Glutamatergic neuron (in vitro differentiated cells): ENCODE measurements at regions not wholly inside any gene's neighbourhood (a gene's known extent, or its start where the extent isn't known, plus 50 kb on each side); places are given as distances from the start of the nearest gene placed in this dataset.

ENCODE experiments used
- DNase-seq: peaks from one replicate; pipeline ENCODE4 v3.0.0; 2022
- H3K27ac Mint-ChIP-seq: one replicate; pipeline ENCODE4 v1.8.0; 2020; ENCODE audit warnings: mild to moderate bottlenecking, mixed read lengths, inconsistent platforms; ENCODE audit not compliant: unreplicated experiment
- H3K27me3 Mint-ChIP-seq: one replicate; pipeline ENCODE4 v1.8.0; 2020; ENCODE audit warnings: mild to moderate bottlenecking, moderate library complexity, mixed read lengths, inconsistent platforms; ENCODE audit not compliant: unreplicated experiment
- H3K36me3 Mint-ChIP-seq: one replicate; pipeline ENCODE4 v1.8.0; 2020; ENCODE audit warnings: mild to moderate bottlenecking, mixed read lengths, inconsistent platforms; ENCODE audit not compliant: unreplicated experiment
- H3K4me1 Mint-ChIP-seq: one replicate; pipeline ENCODE4 v1.8.0; 2020; ENCODE audit warnings: mild to moderate bottlenecking, low read depth, mixed read lengths, inconsistent platforms; ENCODE audit not compliant: unreplicated experiment
- H3K4me3 Mint-ChIP-seq: one replicate; pipeline ENCODE4 v1.8.0; 2020; ENCODE audit warnings: mild to moderate bottlenecking, mixed read lengths, inconsistent platforms; ENCODE audit not compliant: unreplicated experiment
- H3K9me3 Mint-ChIP-seq: one replicate; pipeline ENCODE4 v1.8.0; 2020; ENCODE audit warnings: mild to moderate bottlenecking, moderate library complexity, mixed read lengths, inconsistent platforms; ENCODE audit not compliant: unreplicated experiment
- TF ChIP-seq, protein P1 (sequence below): fragments of 200-600 bp; sonication (generic); IDR thresholded peaks from one replicate; pipeline ENCODE4 v1.5.0; 2021; ENCODE audit not compliant: partially characterized antibody, unreplicated experiment

DNA sequence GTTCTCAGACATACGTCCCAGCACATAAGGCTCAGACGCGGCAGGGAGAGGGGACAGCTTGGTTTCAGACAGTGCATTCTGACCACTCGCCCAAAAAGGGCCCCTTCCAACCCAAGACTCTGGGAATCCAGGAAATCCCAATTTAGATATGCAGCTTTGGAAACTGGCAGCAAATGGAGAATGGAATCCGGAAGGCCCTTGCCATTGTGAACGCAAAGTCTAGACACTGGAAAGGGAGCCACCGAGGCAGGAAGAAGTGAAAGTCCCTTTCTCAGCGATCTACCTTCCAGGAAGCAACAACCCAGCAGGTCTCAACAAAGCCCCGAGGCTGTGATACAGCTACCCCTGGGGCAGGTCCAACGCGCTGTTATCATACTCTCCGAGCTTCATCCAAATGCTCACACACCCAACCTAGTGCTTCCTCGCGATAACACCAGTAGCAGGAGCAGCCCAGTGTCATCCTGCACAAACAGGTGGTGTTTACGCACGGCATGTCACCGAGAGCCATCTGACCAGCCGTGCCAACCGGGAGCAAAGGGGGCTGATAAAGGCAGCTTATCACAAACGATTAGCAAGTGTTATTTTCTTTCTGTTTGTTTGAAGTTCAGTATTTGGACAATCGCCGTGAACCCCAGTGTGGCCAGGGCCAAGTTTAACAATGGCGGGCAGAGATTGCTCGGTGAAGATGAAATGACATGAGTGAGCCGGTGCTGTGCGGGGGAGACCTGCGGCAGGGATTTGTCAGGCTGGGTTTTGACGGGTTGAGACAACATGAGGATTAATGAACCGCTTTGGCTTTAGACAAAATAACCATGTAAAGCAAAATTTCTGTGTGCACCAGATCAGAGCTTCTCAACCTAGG is 240.6 kb downstream of the FOXL1 start:
- no peak for DNase-seq
- H3K27ac Mint-ChIP-seq, result no peak overlapping the region
- TF ChIP-seq, protein P1, sequence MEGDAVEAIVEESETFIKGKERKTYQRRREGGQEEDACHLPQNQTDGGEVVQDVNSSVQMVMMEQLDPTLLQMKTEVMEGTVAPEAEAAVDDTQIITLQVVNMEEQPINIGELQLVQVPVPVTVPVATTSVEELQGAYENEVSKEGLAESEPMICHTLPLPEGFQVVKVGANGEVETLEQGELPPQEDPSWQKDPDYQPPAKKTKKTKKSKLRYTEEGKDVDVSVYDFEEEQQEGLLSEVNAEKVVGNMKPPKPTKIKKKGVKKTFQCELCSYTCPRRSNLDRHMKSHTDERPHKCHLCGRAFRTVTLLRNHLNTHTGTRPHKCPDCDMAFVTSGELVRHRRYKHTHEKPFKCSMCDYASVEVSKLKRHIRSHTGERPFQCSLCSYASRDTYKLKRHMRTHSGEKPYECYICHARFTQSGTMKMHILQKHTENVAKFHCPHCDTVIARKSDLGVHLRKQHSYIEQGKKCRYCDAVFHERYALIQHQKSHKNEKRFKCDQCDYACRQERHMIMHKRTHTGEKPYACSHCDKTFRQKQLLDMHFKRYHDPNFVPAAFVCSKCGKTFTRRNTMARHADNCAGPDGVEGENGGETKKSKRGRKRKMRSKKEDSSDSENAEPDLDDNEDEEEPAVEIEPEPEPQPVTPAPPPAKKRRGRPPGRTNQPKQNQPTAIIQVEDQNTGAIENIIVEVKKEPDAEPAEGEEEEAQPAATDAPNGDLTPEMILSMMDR, result no peak
- peaks cover 2% of the 10 kb centered on the region for H3K27me3 Mint-ChIP-seq
- H3K4me1 Mint-ChIP-seq, result no peaks in the 10 kb centered on the region
- H3K9me3 Mint-ChIP-seq, result no peaks in the 10 kb centered on the region
- H3K36me3 Mint-ChIP-seq, result peaks cover 3% of the 10 kb centered on the region
- H3K4me3 Mint-ChIP-seq, result no peak overlapping the region

DNA sequence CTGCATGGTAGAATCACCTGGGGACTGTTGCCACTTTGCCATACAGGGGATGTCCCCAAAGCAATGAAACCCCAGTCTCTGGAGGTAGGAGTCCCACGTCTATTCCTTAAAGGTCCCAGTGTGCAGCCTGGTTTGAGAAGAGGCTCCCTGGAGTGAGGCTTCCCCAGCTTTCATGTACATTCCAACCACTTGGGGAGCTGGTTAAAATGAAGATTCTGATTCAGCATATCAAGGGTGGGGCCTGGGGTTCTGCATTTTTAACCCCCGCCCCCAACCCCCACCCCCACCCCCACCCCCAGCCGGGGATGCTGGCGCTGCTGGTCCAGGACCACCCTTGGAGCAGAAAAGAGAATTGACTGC is 241.2 kb downstream of the FOXL1 start:
- H3K4me3 Mint-ChIP-seq, result no peak overlapping the region

DNA sequence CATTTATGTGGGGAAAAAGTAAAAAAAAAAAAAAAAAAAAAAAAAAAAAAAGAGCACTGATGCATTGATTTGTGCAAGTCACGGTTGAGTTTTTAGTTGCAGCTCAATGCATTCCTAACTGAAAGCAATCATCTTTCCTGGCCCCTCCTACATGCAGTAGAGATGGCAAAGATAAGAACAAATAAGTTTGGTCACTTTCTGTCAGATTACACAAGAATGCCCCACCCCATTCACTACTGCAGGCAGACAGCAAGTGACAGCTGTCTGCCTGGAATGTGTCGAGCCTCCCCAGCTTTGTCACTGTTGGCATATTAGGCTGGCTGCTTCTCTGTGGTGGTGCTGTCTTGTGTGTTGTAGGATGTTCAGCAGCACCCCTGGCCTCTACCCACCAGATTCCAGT is 243.5 kb downstream of the FOXL1 start:
- Mint-ChIP-seq H3K4me3 (no peak overlapping the region), H3K4me1 (no peaks in the 10 kb centered on the region), H3K27me3 (peaks cover 2% of the 10 kb centered on the region), H3K9me3 (peaks cover 3% of the 10 kb centered on the region), H3K27ac (no peak overlapping the region), H3K36me3 (peaks cover 3% of the 10 kb centered on the region)
- no peak for DNase-seq
- TF ChIP-seq, protein P1, result no peak

More for the DNA sequence above, 241.2 kb downstream of the FOXL1 start:
- DNase-seq, result no peak
- peaks cover 3% of the 10 kb centered on the region for H3K36me3 Mint-ChIP-seq
- peaks cover 2% of the 10 kb centered on the region for H3K27me3 Mint-ChIP-seq
- no peak overlapping the region for H3K27ac Mint-ChIP-seq
- H3K4me1 Mint-ChIP-seq, result no peaks in the 10 kb centered on the region
- no peaks in the 10 kb centered on the region for H3K9me3 Mint-ChIP-seq
- TF ChIP-seq, protein P1, result no peak

DNA sequence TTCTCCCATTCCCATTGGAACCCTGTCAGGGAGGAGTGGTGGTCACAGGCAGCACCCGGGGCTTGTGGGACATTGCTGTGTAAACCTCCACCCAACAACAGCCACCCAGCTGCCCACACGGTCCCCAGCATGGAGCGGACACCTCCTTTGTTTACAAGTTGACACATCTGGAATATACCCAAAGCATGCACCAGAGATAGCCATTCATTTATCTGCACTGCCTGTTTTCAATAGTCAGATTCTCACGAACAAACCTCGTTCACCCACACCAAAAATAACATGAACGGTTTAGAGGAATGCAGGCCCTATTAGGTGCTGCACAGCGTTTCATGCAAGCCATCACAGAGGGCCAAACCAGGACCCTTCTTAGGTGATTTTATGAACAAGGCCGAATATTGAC is 244.8 kb downstream of the FOXL1 start:
- Mint-ChIP-seq H3K27me3 (peaks cover 2% of the 10 kb centered on the region), H3K27ac (no peak overlapping the region)
- TF ChIP-seq, protein P1, result no peak

DNA sequence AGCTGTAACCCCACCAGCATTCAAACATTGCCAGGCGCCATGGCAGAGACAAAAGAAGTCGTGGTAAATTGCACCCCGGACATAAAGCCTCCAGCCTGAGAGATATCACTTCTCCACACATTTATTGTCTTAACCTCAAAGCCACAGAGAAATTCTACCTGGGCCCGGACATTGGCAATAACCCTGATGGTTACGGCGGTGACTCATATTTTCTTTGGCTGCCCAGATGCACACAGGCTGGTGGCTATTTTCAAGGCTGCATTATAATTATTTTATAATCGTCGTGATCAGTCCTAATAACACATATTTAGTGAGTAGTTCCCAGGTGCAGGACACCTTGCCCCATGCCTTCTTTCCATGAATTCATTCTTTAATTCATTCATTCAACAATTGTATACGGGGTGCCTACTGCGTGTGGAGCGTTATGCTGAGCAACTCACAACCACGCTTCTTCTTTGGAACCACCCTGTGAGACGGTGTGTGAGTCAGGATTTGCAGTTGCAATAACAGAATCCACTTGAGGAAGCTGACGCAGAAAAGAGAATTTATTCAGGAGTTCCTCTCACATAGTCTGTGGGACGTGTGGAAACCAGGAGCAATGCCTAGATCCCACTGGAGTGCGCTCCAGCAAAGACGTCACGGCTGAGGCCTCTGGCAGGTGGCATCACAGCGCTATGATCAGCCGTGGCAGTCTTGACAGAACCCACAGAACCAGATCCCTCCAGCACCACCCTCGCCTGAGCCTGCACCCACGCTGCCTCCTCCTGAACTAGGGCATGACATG is 245.7 kb downstream of the FOXL1 start:
- Mint-ChIP-seq H3K27ac (no peak overlapping the region), H3K9me3 (peaks cover 3% of the 10 kb centered on the region), H3K4me3 (no peak overlapping the region), H3K4me1 (no peaks in the 10 kb centered on the region), H3K27me3 (peaks cover 3% of the 10 kb centered on the region), H3K36me3 (peaks cover 3% of the 10 kb centered on the region)
- TF ChIP-seq, protein P1, result no peak
- no peak for DNase-seq

More for the DNA sequence above, 244.8 kb downstream of the FOXL1 start:
- Mint-ChIP-seq H3K9me3 (peaks cover 3% of the 10 kb centered on the region), H3K4me1 (no peaks in the 10 kb centered on the region), H3K36me3 (peaks cover 3% of the 10 kb centered on the region), H3K4me3 (no peak overlapping the region)
- DNase-seq, result no peak
